OCI-LY1 (cell line): ENCODE measurements at regions not wholly inside any gene's neighbourhood (a gene's known extent, or its start where the extent isn't known, plus 50 kb on each side); places are given as distances from the start of the nearest gene placed in this dataset.

ENCODE experiments used
- H2AFZ ChIP-seq: fragments of 200-600 bp; sonication (generic), shearing (Covaris generic); 2 replicates; pipeline ENCODE4 v1.6.0; 2014; ENCODE audit warnings: antibody characterized with exemption, mild to moderate bottlenecking, low read length
- H3F3A ChIP-seq: fragments of 200-600 bp; sonication (generic), shearing (Covaris generic); 2 replicates; pipeline ENCODE4 v1.6.0; 2014; ENCODE audit warnings: mild to moderate bottlenecking, antibody characterized with exemption, low read length, moderate library complexity; ENCODE audit not compliant: insufficient read depth
- H3K27ac ChIP-seq: fragments of 200-600 bp; sonication (generic); 2 replicates; pipeline ENCODE4 v1.5.1; 2014; ENCODE audit warnings: low read length, mixed run types, mild to moderate bottlenecking, low read depth; ENCODE audit not compliant: poor library complexity, severe bottlenecking
- H3K27me3 ChIP-seq: fragments of 200-600 bp; sonication (generic); 2 replicates; pipeline ENCODE4 v1.6.0; 2014; ENCODE audit warnings: antibody characterized with exemption, mild to moderate bottlenecking, low read length, moderate library complexity; ENCODE audit not compliant: insufficient read depth
- H3K36me3 ChIP-seq: fragments of 200-600 bp; sonication (generic); 2 replicates; pipeline ENCODE4 v1.6.1; 2014; ENCODE audit warnings: mild to moderate bottlenecking, antibody characterized with exemption, low read length, moderate library complexity, mixed read lengths; ENCODE audit not compliant: insufficient read depth
- H3K4me1 ChIP-seq: fragments of 200-600 bp; sonication (generic); 2 replicates; pipeline ENCODE4 v1.5.1; 2014; ENCODE audit warnings: mild to moderate bottlenecking, low read length, moderate library complexity; ENCODE audit not compliant: insufficient read depth, severe bottlenecking
- H3K4me2 ChIP-seq: fragments of 200-600 bp; sonication (generic), shearing (Covaris generic); 2 replicates; pipeline ENCODE4 v1.6.1; 2014; ENCODE audit warnings: low read length
- H3K4me3 ChIP-seq: fragments of 200-600 bp; sonication (generic); 2 replicates; pipeline ENCODE4 v1.5.1; 2014; ENCODE audit warnings: low read length, low read depth, mild to moderate bottlenecking, mixed read lengths; ENCODE audit not compliant: poor library complexity, severe bottlenecking
- H3K79me2 ChIP-seq: fragments of 200-600 bp; shearing (Covaris generic); 2 replicates; pipeline ENCODE4 v1.6.1; 2016; ENCODE audit warnings: mixed run types, low read length, mixed read lengths; ENCODE audit not compliant: insufficient read depth
- H3K9ac ChIP-seq: fragments of 200-600 bp; sonication (generic), shearing (Covaris generic); 2 replicates; pipeline ENCODE4 v1.6.1; 2014; ENCODE audit warnings: mild to moderate bottlenecking, low read length, mixed read lengths
- H3K9me2 ChIP-seq: fragments of 200-600 bp; sonication (generic), shearing (Covaris generic); 2 replicates; pipeline ENCODE4 v1.6.1; 2014; ENCODE audit warnings: low read depth, mild to moderate bottlenecking, low read length, mixed read lengths
- H3K9me3 ChIP-seq: fragments of 200-600 bp; shearing (Covaris generic); 2 replicates; pipeline ENCODE4 v1.6.1; 2014; ENCODE audit warnings: low read length, mixed read lengths
- H4K20me1 ChIP-seq: fragments of 200-600 bp; sonication (generic), shearing (Covaris generic); 2 replicates; pipeline ENCODE4 v1.6.0; 2016; ENCODE audit warnings: mild to moderate bottlenecking, low read length; ENCODE audit not compliant: insufficient read depth
- CTCF ChIP-seq: fragments of 200-600 bp; sonication (generic), shearing (Covaris generic); IDR thresholded peaks from 2 replicates; pipeline ENCODE4 v1.5.1; 2017; ENCODE audit warnings: mild to moderate bottlenecking, antibody characterized with exemption, low read length, moderate library complexity, mixed read lengths
- EZH2 ChIP-seq: fragments of 200-600 bp; sonication (generic), shearing (Covaris generic); IDR thresholded peaks from 2 replicates; pipeline ENCODE4 v1.8.0; 2017; ENCODE audit warnings: borderline replicate concordance, mixed run types, mild to moderate bottlenecking, antibody characterized with exemption, low read length, moderate library complexity, mixed read lengths

- Histone ChIP-seq H2AFZ (no peak overlapping the region), H3K27me3 (no peaks in the 10 kb centered on the region), H3K4me2 (no peak overlapping the region), H3K9ac (no peak overlapping the region), H3K36me3 (no peaks in the 10 kb centered on the region), H3K9me3 (no peaks in the 10 kb centered on the region), H3K27ac (no peak overlapping the region), H3K4me1 (no peaks in the 10 kb centered on the region), H3F3A (no peaks in the 10 kb centered on the region), H3K9me2 (no peaks in the 10 kb centered on the region), H4K20me1 (no peaks in the 10 kb centered on the region), H3K79me2 (no peaks in the 10 kb centered on the region), H3K4me3 (no peak overlapping the region)
- TF ChIP-seq EZH2 (no peak), CTCF (no peak)
These were observed 1067.9 kb downstream of the BCL11B start for GRCh38 chr14:98204139-98204538.

DNA sequence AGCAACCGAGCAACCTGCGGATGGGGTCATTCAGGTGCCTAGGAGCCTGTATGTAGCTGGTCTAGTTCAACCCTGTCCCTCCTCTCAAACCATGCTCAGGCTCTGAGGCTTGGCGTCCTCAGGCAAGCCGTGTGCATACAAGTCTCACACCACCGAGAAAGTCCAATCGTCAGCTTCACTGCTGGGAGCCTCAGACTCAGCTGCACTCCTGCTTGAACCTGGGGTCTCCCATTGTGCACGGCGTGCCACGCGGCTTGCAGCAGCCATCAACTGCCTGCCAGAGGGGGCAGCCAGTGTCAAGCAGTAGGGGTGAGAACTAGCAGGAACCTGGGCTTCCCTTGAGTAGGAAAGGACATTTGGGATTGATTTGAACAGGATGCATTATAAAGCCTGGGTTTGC, 1064.6 kb downstream of the BCL11B start:
- no peaks in the 10 kb centered on the region for H4K20me1 ChIP-seq
- H3K9ac ChIP-seq: no peak overlapping the region
- no peaks in the 10 kb centered on the region for H3K27me3 ChIP-seq
- H3K4me2 ChIP-seq: no peak overlapping the region
- H2AFZ ChIP-seq: no peak overlapping the region
- no peaks in the 10 kb centered on the region for H3K79me2 ChIP-seq
- H3F3A ChIP-seq: no peaks in the 10 kb centered on the region
- TF ChIP-seq CTCF: no peak
- TF ChIP-seq EZH2: no peak
- no peaks in the 10 kb centered on the region for H3K36me3 ChIP-seq
- H3K4me3 ChIP-seq: no peak overlapping the region
- H3K4me1 ChIP-seq: no peaks in the 10 kb centered on the region
- no peaks in the 10 kb centered on the region for H3K9me3 ChIP-seq
- no peaks in the 10 kb centered on the region for H3K9me2 ChIP-seq
- H3K27ac ChIP-seq: no peak overlapping the region

DNA sequence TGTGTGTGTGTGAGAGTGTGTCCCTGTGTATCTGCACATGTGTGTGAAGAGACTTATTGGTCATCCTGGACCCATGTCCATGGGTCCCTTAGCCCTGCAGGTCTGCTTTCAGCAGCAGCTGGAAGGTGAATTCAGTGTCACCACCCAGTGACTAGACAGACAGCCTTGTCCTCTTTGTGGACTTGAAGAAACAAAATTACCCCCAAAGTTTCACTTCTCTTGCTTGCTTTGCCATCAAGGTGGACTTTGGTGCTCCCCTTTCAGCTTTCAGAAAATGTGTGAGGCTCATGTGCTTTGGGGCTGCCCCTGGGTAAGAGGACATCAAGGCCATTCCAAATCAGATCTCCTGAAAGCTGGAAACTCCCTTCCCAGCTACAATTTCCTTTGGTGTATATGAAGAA, 1063.8 kb downstream of the BCL11B start:
- H4K20me1 ChIP-seq: no peaks in the 10 kb centered on the region
- no peak overlapping the region for H3K27ac ChIP-seq
- no peak overlapping the region for H3K9ac ChIP-seq

More for the DNA sequence above, 1063.8 kb downstream of the BCL11B start:
- no peak overlapping the region for H2AFZ ChIP-seq
- H3K9me3 ChIP-seq: no peaks in the 10 kb centered on the region
- no peaks in the 10 kb centered on the region for H3K9me2 ChIP-seq
- no peak overlapping the region for H3K4me2 ChIP-seq
- H3K4me3 ChIP-seq: no peak overlapping the region
- H3K79me2 ChIP-seq: no peaks in the 10 kb centered on the region
- H3K27me3 ChIP-seq: no peaks in the 10 kb centered on the region
- no peaks in the 10 kb centered on the region for H3K36me3 ChIP-seq
- no peaks in the 10 kb centered on the region for H3K4me1 ChIP-seq
- no peaks in the 10 kb centered on the region for H3F3A ChIP-seq
- TF ChIP-seq EZH2 (no peak), CTCF (no peak)
